ENCODE measurements at regions not wholly inside any gene's neighbourhood (a gene's known extent, or its start where the extent isn't known, plus 50 kb on each side); places are given as distances from the start of the nearest gene placed in this dataset.

DNA sequence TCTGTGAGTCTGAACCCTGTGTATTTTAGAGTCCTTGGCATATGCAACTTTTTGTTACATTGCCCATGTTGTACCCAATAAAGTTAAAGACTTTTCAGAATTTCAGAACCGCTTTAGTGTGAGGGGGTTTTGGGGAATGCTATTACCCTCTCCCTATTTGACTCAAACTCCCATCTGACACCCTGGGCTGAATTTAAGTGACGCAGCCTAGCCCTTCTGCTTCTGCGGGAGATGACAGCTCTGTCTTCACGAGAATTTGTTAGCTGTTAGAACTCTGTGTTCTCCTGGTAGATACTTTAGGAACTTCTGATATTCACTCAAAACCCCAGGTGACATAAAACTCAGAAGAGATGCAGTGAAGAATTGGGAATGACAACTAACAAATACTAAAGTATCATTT lies 500.6 kb upstream of the ID4 start:
- RAD21 ChIA-PET (ENCODE audit: unreplicated experiment): interaction anchor here (0.8 kb wide), 1 partner anchor 86 kb away, joined by 3 read pairs; no protein-coding TSS in a partner anchor
- no peaks in the 10 kb centered on the region for H3K36me3 ChIP-seq (ENCODE audit: control insufficient read depth in 2 of 2, insufficient read depth in 2 of 2, low read length in 1 of 2)
- ATAC-seq (no peak), FAIRE-seq (no peak), DNase-seq (ENCODE audit: low read depth, low spot score) (no peak)
- TF ChIP-seq ZNF274 (IDR thresholded peaks at IDR 0.05; ENCODE audit: insufficient read depth, insufficient read length): no peak
- no peak for TF ChIP-seq TAF1 (IDR thresholded peaks at IDR 0.05; ENCODE audit: borderline replicate concordance, low read depth, low read length)
- no peak for TF ChIP-seq SMAD1 (IDR thresholded peaks at IDR 0.05; ENCODE audit: low read depth, partially characterized antibody)
- no TSS peak for BruUV-seq (replicated peaks)
- no peak overlapping the region for H3K9ac ChIP-seq (ENCODE audit: control insufficient read depth, insufficient read depth, low read length)
- H3K79me2 ChIP-seq (ENCODE audit: control insufficient read depth, insufficient read depth, low read length): no peaks in the 10 kb centered on the region
- SMC1A ChIA-PET (ENCODE audit: uncharacterized antibody, unreplicated experiment): no interaction called here
- intact Hi-C loops (cut with micrococcal nuclease; ENCODE audit: unreplicated experiment) (no loop called here), in situ Hi-C loops (cut with MboI) (no loop called here)
- no peaks in the 10 kb centered on the region for H3K4me1 ChIP-seq (ENCODE audit: control insufficient read depth, insufficient read depth, low read length)
- POLR2A ChIA-PET: no interaction called here
- no peaks in the 10 kb centered on the region for H3K27me3 ChIP-seq (replicated peaks in 1 of 2; ENCODE audit: control insufficient read depth in 2 of 2, insufficient read depth in 2 of 2, low read length in 1 of 2)
- no peaks in the 10 kb centered on the region for H4K20me1 ChIP-seq (ENCODE audit: control insufficient read depth, insufficient read depth)
- H3K4me3 ChIP-seq: no peak overlapping the region
- no peak overlapping the region for H2AFZ ChIP-seq (ENCODE audit: control insufficient read depth, low read depth, low read length)
- WGBS (ENCODE audit: insufficient coverage, insufficient replicate concordance, low lambda C conversion rate, missing lambda C conversion rate): 21% methylated on average over 4 of the region's 4 CpGs
- H3K27ac ChIP-seq (ENCODE audit: control insufficient read depth, insufficient read depth): no peak overlapping the region
- no peak overlapping the region for H3K4me2 ChIP-seq (ENCODE audit: control insufficient read depth, insufficient read depth)
- H3K9me3 ChIP-seq (replicated peaks; ENCODE audit: control insufficient read depth, insufficient read depth, low read length): no peaks in the 10 kb centered on the region
- CTCF ChIA-PET: no interaction called here

DNA sequence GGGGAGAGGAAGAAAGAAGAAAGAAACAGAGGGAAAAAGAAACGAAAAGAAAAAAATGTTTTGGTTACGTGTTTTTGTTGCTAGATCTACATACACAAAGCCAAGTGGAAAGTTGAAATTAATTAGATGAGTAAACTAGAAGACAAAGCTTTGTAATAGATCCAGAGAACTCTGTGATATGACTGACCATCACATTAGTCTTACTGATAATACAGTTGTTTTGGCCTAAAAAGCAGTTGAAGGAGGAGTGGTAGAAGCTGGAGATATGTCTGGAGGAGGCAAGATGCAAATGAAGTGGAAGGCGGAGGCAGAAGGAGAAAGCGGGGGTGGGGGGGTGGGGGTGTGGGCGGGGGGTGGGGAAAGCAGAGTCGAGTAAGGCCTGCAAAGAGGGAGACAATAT lies 500.1 kb upstream of the ID4 start:
- H3K4me2 ChIP-seq (ENCODE audit: control insufficient read depth, insufficient read depth): no peak overlapping the region
- TF ChIP-seq DPF2 (IDR thresholded peaks at IDR 0.05) (no peak), MEF2B (IDR thresholded peaks at IDR 0.05; ENCODE audit: partially characterized antibody, poor library complexity, severe bottlenecking) (no peak), PML (IDR thresholded peaks at IDR 0.05; ENCODE audit: low read length) (no peak), ETV6 (conservative IDR thresholded peaks at IDR 0.05 in 1 of 2, IDR thresholded peaks at IDR 0.05 in 1 of 2; ENCODE audit: borderline replicate concordance in 1 of 2, low read depth in 1 of 2) (no peak), MXI1 (IDR thresholded peaks at IDR 0.05; ENCODE audit: low read depth, low read length) (no peak), EGR1 (IDR thresholded peaks at IDR 0.05; ENCODE audit: borderline replicate concordance in 1 of 2, low read depth in 2 of 2, low read length in 2 of 2) (no peak), HDAC6 (IDR thresholded peaks at IDR 0.05; ENCODE audit: unreplicated experiment) (no peak), ZNF207 (IDR thresholded peaks at IDR 0.05; ENCODE audit: borderline replicate concordance) (no peak), ESRRA (IDR thresholded peaks at IDR 0.05; ENCODE audit: low read length) (no peak), NR2C1 (IDR thresholded peaks at IDR 0.05) (no peak)
- TF ChIP-seq, protein P1, sequence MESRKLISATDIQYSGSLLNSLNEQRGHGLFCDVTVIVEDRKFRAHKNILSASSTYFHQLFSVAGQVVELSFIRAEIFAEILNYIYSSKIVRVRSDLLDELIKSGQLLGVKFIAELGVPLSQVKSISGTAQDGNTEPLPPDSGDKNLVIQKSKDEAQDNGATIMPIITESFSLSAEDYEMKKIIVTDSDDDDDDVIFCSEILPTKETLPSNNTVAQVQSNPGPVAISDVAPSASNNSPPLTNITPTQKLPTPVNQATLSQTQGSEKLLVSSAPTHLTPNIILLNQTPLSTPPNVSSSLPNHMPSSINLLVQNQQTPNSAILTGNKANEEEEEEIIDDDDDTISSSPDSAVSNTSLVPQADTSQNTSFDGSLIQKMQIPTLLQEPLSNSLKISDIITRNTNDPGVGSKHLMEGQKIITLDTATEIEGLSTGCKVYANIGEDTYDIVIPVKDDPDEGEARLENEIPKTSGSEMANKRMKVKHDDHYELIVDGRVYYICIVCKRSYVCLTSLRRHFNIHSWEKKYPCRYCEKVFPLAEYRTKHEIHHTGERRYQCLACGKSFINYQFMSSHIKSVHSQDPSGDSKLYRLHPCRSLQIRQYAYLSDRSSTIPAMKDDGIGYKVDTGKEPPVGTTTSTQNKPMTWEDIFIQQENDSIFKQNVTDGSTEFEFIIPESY (IDR thresholded peaks at IDR 0.05): no peak
- TF ChIP-seq, protein P2, sequence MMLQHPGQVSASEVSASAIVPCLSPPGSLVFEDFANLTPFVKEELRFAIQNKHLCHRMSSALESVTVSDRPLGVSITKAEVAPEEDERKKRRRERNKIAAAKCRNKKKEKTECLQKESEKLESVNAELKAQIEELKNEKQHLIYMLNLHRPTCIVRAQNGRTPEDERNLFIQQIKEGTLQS (IDR thresholded peaks at IDR 0.05; ENCODE audit: borderline replicate concordance, extremely low read depth, low read depth, low read length): no peak
- TF ChIP-seq, protein P3, sequence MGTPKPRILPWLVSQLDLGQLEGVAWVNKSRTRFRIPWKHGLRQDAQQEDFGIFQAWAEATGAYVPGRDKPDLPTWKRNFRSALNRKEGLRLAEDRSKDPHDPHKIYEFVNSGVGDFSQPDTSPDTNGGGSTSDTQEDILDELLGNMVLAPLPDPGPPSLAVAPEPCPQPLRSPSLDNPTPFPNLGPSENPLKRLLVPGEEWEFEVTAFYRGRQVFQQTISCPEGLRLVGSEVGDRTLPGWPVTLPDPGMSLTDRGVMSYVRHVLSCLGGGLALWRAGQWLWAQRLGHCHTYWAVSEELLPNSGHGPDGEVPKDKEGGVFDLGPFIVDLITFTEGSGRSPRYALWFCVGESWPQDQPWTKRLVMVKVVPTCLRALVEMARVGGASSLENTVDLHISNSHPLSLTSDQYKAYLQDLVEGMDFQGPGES (IDR thresholded peaks at IDR 0.05): no peak
- no TSS peak for BruUV-seq (replicated peaks)
- no peak overlapping the region for H3K9ac ChIP-seq (ENCODE audit: control insufficient read depth, insufficient read depth, low read length)
- H3K9me3 ChIP-seq (replicated peaks; ENCODE audit: control insufficient read depth, insufficient read depth, low read length): no peaks in the 10 kb centered on the region
- ATAC-seq (no peak), FAIRE-seq (no peak), DNase-seq (ENCODE audit: low read depth, low spot score) (no peak)
- ChIA-PET RAD21 (ENCODE audit: unreplicated experiment) (interaction anchor here (0.8 kb wide), 1 partner anchor 85 kb away, joined by 3 read pairs; no protein-coding TSS in a partner anchor), CTCF (no interaction called here), POLR2A (no interaction called here), SMC1A (ENCODE audit: uncharacterized antibody, unreplicated experiment) (no interaction called here)
- 0% methylated on average over 2 of the region's 6 CpGs for WGBS (ENCODE audit: insufficient coverage, insufficient replicate concordance, low lambda C conversion rate, missing lambda C conversion rate)
- H3K27me3 ChIP-seq (replicated peaks in 1 of 2; ENCODE audit: control insufficient read depth in 2 of 2, insufficient read depth in 2 of 2, low read length in 1 of 2): no peaks in the 10 kb centered on the region
- no peak overlapping the region for H3K4me3 ChIP-seq
- intact Hi-C loops (cut with micrococcal nuclease; ENCODE audit: unreplicated experiment) (no loop called here), in situ Hi-C loops (cut with MboI) (no loop called here)
- no peak overlapping the region for H3K27ac ChIP-seq (ENCODE audit: control insufficient read depth, insufficient read depth)
- no peaks in the 10 kb centered on the region for H3K79me2 ChIP-seq (ENCODE audit: control insufficient read depth, insufficient read depth, low read length)
- no peak overlapping the region for H2AFZ ChIP-seq (ENCODE audit: control insufficient read depth, low read depth, low read length)
- no peaks in the 10 kb centered on the region for H4K20me1 ChIP-seq (ENCODE audit: control insufficient read depth, insufficient read depth)
- no peaks in the 10 kb centered on the region for H3K4me1 ChIP-seq (ENCODE audit: control insufficient read depth, insufficient read depth, low read length)
- no peaks in the 10 kb centered on the region for H3K36me3 ChIP-seq (ENCODE audit: control insufficient read depth in 2 of 2, insufficient read depth in 2 of 2, low read length in 1 of 2)

Measured in GM12878 (cell line).